HG02840 (cell line): ENCODE measurements at regions not wholly inside any gene's neighbourhood (a gene's known extent, or its start where the extent isn't known, plus 50 kb on each side); places are given as distances from the start of the nearest gene placed in this dataset.

Source experiments
- ATAC-seq: cut with Tn5 transposase; IDR thresholded peaks from one replicate; pipeline ENCODE4 v1.9.1; 2021; ENCODE audit warnings: mild to moderate bottlenecking, moderate library complexity, moderate number of reproducible peaks; ENCODE audit not compliant: unreplicated experiment, low FRiP score

DNA sequence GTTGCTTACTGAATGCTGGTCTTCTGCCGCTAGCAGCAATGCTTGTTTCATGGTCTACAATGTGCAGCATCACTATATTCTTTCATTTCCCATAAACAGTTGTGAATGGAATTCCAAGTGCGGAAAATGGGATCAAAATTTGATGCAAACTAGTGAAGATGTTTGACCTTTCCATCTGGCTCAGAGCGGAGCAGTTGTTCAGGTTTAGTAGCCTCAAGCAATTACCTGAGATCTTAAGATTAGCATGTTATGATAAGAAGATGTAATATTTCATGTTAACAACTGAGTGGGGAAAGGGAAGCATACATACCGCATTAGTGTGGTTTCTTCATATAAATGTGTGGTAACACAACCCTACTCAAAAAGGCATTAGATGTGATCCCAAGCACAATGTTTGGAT lies 221.1 kb upstream of the CFAP20DC start:
- no peak for ATAC-seq

DNA sequence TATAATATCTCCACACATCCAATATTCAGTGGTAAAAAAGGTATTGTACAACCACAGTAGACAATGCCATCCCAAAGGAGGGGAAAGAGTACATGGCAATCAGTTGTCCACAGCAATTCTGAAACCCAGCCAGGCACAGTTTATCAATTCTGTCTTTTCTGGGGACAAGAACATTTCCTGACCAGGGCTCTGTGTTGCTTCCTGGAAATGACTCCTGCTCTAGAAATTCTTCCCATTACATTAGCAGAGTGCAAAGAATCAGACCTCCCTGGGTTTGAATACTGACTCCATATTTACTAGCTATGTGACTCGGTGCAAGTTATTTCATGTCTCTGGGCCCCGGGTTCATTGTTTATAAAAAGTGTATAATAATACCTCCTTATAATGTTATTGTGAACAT lies 220.4 kb upstream of the CFAP20DC start:
- ATAC-seq: no peak

DNA sequence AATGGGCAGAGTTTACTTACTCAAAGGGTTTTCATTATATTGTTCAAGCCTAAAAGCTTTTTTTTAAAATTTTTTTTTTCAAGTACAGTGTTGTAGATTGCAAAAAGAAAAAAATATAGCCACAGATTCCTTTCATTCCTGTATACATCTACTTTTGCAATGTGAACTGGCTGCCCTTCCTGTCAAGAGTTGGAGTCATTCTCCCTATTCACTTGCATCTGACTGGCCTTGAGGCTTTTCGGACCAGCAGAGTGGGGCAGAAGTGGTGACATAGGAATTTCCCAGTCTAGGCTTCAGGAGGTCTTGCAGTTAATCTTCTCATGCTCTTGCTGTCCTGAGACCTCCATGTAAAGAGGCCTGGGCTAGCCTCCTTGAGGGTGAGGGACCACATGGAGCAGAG lies 218.3 kb upstream of the CFAP20DC start:
- ATAC-seq: no peak

DNA sequence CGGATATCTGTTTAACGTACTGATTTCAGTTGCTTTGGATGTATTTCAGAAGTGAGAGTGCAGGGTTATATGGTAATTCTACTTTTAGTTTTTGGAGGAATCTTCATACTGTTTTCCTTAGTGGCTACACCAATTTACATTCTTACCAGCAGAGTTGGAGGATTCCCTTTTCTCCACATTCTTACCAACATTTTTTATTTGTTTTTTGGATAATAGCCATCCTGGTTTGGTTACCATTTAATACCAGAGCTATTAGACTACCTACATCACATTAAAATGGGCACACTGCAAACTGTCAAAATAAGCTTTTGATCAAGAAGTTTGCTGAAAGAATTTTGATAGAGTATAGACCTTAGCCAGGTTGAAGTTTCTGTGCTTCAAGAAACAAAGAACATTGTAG lies 217.2 kb upstream of the CFAP20DC start:
- ATAC-seq: no peak

GRCh38 chr3:59266551-59266950 lies 216.7 kb upstream of the CFAP20DC start:
- no peak for ATAC-seq

GRCh38 chr3:59265566-59265965 lies 215.7 kb upstream of the CFAP20DC start:
- no peak for ATAC-seq

DNA sequence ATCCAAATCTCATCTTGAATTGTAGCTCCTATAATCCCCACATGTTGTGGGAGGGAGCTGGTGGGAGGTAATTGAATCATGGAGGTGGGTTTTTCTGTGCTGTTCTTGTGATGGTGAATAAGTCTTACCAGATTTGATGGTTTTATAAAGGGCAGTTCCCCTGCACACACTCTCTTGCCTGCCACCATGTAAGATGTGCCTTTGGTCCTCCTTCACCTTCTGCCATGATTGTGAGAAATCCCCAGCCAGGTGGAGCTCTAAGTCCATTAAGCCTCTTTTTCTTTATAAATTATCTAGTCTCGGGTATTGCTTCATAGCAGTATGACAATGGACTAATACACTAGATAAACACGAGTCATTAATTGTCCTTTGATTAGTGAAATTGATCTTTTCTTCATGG lies 214.5 kb upstream of the CFAP20DC start:
- no peak for ATAC-seq

DNA sequence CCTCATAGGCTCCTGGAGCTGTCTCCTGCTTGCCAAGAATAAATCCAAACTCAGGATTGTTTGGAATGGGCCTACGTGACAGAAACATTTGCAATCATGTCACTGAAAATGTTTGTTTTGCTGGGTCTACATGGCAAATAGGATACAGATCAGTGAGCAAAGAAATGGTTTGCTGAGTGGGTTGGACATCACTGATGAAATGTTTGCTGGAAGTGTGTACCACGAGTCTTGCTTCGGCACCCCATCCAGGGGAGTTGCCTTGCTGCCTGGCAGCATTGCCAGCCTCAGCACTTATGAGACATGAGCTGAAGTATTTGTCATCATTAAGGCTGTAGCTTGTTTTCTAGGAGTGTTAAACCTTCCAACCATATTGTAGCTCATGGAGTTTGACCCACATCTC lies 213.3 kb upstream of the CFAP20DC start:
- no peak for ATAC-seq

GRCh38 chr3:59262076-59262498 lies 212.3 kb upstream of the CFAP20DC start:
- ATAC-seq: peak; percentile 90

- ATAC-seq: no peak
These were observed 211.2 kb upstream of the CFAP20DC start for GRCh38 chr3:59261009-59261408.

GRCh38 chr3:59258550-59259260 lies 208.9 kb upstream of the CFAP20DC start:
- no peak for ATAC-seq

DNA sequence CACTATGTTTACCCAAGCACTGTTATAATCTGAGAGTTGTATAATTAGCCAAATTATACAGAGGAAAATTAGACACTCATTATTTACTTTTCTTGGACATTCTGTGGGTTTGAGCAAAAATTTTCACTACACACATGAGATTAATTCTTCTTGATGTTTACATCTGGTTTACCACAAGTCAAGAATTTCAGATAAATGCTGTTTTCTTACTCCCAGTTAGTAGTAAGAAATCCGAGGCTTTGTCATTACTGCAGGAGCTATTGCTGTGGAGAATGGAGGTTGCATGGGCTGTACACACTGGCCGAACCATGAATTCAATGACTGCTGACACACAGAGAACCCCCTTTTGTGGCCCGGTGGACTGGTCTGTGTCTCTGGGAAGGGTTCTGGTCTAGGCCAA lies 207.7 kb upstream of the CFAP20DC start:
- ATAC-seq: no peak

DNA sequence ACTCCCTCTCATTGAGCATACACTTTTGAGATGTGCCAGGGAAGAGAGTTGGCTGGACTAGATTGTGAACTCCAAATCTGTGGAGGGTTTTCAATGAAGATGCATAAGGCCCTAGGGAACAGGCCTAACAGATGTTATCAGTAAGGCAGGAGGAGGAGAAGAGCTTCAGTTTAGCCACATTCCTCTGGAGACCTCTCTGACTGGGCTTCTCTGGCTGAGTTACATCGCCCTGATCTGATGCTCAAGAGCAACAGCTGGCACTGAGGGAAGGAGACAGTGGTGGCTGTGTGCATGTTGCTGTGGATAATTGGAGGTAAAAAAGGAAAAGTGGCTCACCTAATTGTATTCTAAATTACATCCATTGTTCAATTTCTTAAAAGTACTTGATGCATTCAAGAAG lies 206.4 kb upstream of the CFAP20DC start:
- ATAC-seq: no peak

DNA sequence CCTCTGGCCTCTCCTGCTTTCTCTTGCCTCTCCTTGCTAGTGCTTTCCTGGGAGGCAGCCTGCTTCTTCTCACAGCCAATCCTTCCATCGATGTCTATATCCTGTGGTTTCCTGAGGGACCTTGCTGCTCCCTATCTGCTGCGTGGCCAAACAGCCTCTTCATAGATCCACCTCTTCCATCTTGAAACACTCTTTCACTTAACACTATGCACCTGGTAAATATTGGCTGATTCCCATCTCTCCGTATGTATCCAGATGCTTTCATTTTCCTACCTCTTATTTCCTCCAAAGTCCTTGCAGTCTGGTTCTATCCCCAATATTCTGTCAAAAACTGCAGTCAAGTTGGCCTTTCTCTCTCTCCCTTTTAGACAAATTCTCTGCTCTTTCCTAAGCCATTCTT lies 205.2 kb upstream of the CFAP20DC start:
- no peak for ATAC-seq

- ATAC-seq: no peak
These were observed 204.6 kb upstream of the CFAP20DC start for GRCh38 chr3:59254433-59254832.

DNA sequence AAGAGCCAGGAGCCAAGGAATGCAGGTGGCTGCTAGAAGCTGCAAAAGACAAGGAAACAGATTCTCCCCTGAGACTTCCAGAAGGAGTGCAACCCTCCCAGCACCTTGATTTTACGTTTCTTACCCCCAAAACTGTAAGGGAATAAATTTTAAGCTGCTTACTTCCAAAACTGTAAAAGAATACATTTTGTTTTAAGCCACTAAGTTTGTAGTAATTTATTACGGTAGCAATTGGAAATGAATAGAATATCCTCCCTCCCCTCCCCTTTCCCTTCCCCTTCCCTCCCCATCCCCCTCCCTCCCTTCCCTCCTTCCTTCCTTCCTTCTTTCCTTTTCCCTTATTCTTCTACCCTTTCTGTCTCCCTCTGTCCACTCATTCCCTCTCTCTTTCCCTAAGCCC lies 203.7 kb upstream of the CFAP20DC start:
- ATAC-seq: no peak

GRCh38 chr3:59251869-59252268 lies 202.0 kb upstream of the CFAP20DC start:
- ATAC-seq: no peak

DNA sequence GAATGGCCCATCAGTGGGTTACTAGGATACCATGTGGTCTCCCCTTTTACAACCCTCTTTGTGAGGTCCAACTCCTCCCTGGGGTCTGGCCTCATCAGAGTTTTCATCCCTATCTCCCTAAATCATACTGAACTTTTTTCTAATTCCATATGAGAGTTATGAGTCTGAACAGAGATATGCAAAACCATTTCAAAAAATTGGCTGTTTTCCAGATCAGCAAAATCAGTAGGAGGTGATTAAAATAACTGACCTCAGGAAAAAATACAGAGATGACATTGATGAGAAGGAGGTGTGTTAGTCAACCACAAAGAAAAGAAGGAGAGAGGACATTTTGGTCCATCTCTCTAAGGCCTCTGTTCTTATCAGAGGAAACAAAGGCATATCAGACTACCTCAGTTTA lies 200.8 kb upstream of the CFAP20DC start:
- ATAC-seq: no peak

DNA sequence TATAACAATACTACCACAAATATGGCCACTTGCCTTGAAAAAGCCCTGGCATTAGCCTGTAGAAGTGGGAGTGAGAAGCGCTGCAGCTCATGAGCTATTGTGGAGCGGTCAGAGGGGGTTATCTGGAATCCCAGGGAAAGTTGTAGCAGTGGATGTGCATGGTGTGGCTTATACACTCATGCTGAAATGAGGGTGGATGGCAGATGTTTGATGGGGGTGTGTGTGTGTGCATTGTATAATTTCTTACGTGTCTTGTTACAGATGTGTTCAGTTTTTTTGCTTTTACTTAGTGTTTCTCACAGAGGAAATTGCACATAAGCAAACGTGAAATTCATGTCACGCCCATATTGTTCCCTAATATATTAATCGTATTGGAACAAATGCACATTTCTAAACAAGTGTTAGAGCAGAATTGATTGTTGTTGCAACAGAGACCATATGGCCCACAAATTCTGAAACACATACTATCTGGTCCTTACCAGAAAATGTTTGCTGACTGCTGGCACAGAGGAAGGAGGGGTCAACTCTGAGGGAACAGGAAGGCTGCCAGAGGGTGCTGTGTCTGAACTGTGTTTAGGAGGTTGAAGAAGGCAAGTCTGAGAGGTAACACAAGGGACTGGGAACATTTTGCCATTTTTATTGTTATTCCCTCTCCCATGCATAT lies 200.0 kb upstream of the CFAP20DC start:
- no peak for ATAC-seq

DNA sequence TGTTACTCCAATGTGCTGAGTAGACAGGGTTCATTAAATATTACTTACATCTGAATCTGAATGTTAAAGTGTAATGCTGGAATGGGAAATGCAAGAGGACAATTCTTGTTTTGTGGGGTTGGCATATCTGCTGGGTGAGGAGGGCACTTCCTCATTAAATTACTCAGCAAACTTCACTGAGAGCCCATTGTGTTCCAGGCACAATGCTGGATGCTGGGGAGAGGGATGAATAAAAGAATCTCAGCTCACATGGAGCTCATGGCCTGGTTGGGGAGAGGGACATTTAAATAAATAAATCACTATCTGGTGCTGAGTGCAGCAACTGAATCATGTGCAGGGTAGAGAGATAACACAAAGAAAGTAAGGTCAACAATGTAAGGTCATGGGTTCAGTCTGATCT lies 199.2 kb upstream of the CFAP20DC start:
- ATAC-seq: no peak

- peak; percentile 47 for ATAC-seq
These were observed 197.6 kb upstream of the CFAP20DC start for GRCh38 chr3:59247402-59247841.

- peak; percentile 52 for ATAC-seq
These were observed 197.0 kb upstream of the CFAP20DC start for GRCh38 chr3:59246719-59247401.
